ENCODE measurements at regions not wholly inside any gene's neighbourhood (a gene's known extent, or its start where the extent isn't known, plus 50 kb on each side); places are given as distances from the start of the nearest gene placed in this dataset.

- intact Hi-C loops (cut with DNase I), result no loop called here
Measured at GRCh38 chr5:67506241-67506640, 309.6 kb upstream of the CD180 start.

GRCh38 chr5:67502951-67503350, 306.4 kb upstream of the CD180 start:
- intact Hi-C loops (cut with DNase I), result no loop called here
- DNase-seq, result no peak

More at GRCh38 chr5:67506241-67506640, 309.6 kb upstream of the CD180 start:
- no peak for DNase-seq

DNA sequence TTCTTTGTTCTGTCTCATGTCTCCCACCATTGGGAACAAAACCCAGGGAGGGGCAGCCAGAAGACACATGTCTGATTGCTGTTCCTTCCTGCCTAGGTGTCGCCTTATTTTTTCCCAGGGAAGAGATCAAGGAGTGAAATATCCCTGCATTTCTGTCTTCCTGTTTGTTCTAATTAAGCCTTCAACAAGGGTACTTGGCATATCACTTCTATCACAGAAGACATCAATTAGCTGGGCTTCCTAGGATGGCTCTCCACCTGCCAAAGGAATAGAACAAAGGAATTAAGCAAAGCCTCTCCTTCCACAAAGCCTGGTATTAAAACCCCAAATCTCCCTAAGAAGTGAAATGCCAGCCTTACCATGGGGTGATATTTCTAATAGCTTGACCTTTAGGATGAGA, 299.5 kb upstream of the CD180 start:
- DNase-seq, result no peak
- intact Hi-C loops (cut with DNase I), result no loop called here

- intact Hi-C loops (cut with DNase I), result no loop called here
Measured at GRCh38 chr5:67495072-67495471, 298.5 kb upstream of the CD180 start.

GRCh38 chr5:67494186-67494855, 297.7 kb upstream of the CD180 start:
- DNase-seq, result peak in 7 of 10 donors; percentile 5 to 85 (median 46)
- intact Hi-C loops (cut with DNase I), result loop anchor here (5.0 kb wide), 1 partner anchor 247 kb away; no protein-coding TSS in a partner anchor

More at GRCh38 chr5:67495072-67495471, 298.5 kb upstream of the CD180 start:
- peak in 1 of 10 donors; percentile 14 for DNase-seq

DNA sequence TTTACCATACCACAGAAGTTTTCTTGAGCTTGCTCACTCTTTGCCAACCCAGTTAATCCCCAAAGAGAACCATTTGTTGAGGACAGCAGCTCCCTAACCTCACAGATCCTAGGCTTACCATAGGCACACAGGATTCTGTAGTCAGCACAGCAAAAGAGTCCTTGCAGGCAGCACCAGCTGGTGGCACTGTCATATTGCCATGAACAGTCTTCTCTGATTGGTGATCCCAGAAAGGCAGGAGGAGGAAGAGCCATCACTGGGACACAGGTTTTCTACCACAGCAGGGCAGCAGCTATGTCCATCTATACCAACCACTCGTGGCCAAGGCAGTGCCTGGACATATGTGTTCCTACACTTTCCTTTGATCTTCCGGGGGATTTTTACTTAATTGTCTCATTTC, 297.1 kb upstream of the CD180 start:
- DNase-seq, result peak; percentile 41 to 95 (median 68)
- intact Hi-C loops (cut with DNase I), result loop anchor here (2.0 to 5.0 kb wide), 2 partner anchors 246 to 759 kb away; no protein-coding TSS in a partner anchor

- no peak for DNase-seq
Measured at GRCh38 chr5:67490543-67491321, 294.1 kb upstream of the CD180 start.

DNA sequence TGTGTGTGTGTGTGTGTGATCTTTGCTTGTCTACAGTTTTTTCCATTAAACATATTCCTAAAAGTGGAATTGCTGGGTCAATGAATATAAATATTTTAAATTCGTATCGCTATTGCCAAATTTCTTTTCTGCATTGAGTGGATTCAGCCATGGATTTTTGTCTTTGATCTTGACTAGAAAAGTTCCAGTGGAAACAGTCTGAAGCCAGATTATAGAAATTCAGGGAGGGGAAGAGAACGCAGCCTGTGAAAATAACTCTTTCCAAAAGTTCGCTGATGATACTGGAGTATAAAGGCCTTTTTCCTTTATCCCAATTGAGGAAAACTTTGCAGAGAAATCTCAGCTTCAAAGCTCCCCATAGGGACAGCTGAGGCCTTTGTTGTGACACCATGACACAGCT, 292.3 kb upstream of the CD180 start:
- no peak for DNase-seq
- intact Hi-C loops (cut with DNase I), result no loop called here

More at GRCh38 chr5:67490543-67491321, 294.1 kb upstream of the CD180 start:
- intact Hi-C loops (cut with DNase I), result loop anchor here (5.0 kb wide), 1 partner anchor 243 kb away; no protein-coding TSS in a partner anchor

DNA sequence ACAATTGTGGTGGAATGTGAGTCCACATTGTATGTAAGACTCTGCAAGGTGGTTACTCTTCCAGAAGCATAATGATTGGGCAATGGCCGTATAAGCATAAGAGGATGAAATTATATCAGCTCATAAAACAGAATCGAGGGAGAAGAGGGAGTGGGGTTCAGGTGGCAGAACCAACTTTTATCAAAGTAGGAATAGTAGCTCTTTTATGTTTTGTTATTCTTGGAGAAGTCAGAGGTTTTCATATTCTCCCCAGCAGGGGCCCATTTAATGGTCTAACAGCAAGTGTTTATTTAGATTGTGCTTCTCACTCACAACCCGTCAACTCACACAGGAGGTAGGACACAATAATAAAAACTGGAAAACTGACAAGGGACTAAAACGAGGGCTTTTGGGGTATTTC, 291.3 kb upstream of the CD180 start:
- no peak for DNase-seq
- intact Hi-C loops (cut with DNase I), result no loop called here

DNA sequence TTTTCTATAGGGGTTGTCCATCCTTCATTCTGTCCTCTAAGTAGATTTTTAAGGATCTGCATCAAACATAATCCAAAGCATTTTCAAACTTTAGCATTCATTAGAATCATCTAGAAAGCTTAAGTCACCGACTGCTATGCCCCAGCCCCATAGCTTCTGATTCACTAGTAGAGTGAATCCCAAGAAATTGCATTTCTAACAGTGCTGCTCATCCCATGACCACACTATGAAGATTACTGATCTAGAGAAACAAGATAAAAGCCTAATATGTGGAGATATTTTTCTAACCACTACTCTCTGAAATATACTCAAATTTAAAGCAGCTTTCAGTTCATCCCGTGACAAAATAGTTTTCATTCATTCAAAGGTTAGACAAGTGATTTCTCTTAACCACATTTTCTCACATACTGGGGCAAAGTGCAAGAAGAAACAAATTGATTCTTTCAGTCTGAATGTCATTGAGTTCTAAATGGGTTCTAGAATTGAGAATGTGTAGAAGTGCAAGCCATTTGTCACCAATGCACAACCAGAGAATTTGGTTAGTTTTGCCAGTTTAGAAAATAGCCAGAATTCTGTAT, 286.9 kb upstream of the CD180 start:
- intact Hi-C loops (cut with DNase I), result no loop called here
- DNase-seq, result no peak

DNA sequence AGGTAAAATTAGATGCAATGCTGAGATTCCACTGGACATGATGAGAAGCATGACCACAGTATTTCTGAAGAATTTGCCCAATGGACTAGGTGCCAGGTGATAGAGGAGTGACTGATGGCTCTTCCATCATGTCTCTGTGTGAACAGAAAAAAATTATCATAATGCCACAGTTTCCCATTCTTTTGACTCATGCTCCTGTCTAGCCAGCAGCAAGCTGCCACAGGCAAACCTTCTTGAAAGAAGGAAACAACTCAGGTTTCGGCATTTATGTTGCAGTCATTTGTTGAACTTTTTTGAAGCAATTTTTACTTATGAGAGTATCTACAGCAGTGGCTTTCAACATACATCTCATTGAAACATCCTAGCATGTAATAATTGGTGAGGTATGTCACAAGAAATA, 284.8 kb upstream of the CD180 start:
- intact Hi-C loops (cut with DNase I), result no loop called here
- DNase-seq, result no peak

- intact Hi-C loops (cut with DNase I), result no loop called here
Measured at GRCh38 chr5:67478337-67478736, 281.7 kb upstream of the CD180 start.

GRCh38 chr5:67476995-67477394, 280.4 kb upstream of the CD180 start:
- DNase-seq, result no peak
- intact Hi-C loops (cut with DNase I), result no loop called here

More at GRCh38 chr5:67478337-67478736, 281.7 kb upstream of the CD180 start:
- DNase-seq, result no peak

DNA sequence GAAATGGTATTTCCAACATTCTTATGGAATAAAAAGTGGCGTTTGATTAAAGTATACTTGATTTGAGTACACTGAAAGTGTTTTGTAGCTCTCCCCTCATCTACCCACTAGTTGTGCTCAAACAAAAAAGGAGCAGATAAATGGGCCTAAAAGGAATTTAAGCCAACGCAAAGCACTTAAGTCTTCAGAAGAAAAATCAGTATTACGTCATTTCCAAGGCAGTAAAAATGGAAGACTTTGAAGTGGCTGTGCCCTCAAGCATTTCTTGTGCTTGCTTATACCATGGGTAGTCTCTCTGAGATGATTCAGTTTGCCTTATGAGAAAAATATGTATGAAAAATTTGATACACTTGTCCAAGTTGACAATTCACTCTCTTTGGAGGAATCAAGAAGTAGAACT, 279.9 kb upstream of the CD180 start:
- intact Hi-C loops (cut with DNase I), result no loop called here
- no peak for DNase-seq

GRCh38 chr5:67475489-67475888, 278.9 kb upstream of the CD180 start:
- intact Hi-C loops (cut with DNase I), result no loop called here
- no peak for DNase-seq

DNA sequence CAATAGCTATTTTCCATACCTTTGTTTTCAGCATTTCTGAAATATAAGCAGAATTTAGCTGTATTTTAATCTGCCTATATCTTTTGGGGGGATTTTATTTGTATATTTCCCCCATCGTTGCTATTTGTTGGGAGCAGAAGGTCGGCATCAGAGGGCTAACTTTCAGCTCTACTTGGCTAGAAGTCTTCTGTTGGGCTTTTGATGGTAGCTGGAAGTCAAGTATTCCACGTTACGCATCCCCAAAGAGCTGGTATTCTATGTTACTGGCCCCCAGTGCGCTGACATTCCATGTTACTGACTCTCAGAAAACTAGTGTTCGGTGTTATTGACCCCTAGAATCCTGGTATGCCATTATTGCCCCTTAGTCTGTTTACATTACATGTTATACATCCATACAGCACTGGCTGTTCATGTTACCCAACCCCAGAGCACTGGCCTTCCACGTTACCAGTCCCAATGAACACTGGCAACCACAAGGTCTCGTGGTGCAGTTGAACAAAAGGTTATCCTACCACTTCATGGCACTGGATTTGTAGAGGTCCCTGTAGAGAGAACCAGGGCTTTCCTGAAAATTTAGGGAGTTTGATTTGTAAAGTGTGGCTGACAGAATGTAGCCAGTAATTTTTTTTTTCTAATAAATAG, 278.1 kb upstream of the CD180 start:
- no peak for DNase-seq
- intact Hi-C loops (cut with DNase I), result no loop called here

- intact Hi-C loops (cut with DNase I), result no loop called here
- no peak for DNase-seq
Measured at GRCh38 chr5:67467110-67467509, 270.5 kb upstream of the CD180 start.

- no peak for DNase-seq
- intact Hi-C loops (cut with DNase I), result no loop called here
Measured at GRCh38 chr5:67465537-67466207, 269.1 kb upstream of the CD180 start.

DNA sequence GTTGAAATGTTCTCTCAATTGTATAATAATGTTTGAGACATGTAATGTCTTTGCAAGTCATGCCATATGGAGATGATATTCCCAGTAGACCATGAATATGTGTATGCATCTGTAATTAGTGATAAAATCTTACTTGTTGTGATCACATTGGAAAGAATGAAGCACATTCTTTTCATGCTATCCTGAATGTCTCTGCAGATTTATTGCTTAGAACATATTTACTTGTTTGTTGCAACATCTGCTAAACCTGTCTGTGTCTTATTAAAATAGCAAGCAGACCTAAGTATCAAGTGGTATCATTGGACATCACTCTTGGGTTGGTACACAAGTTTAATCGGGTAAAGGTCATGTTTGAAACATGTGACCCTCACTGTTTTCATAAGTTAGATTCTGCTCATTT, 265.5 kb upstream of the CD180 start:
- intact Hi-C loops (cut with DNase I), result no loop called here
- no peak for DNase-seq

GRCh38 chr5:67459253-67459652, 262.7 kb upstream of the CD180 start:
- intact Hi-C loops (cut with DNase I), result no loop called here
- no peak for DNase-seq

Measured in posterior cingulate gyrus (tissue), 11 donors.